Activated T-cell treated with anti-CD3 and anti-CD28 coated beads, Interleukin-2, amount 50 U/mL, for 48 hours (primary cell): ENCODE measurements at regions not wholly inside any gene's neighbourhood (a gene's known extent, or its start where the extent isn't known, plus 50 kb on each side); places are given as distances from the start of the nearest gene placed in this dataset.

Experiments used
- DNase-seq, 2 experiments: peaks; one replicate each; pipeline ENCODE4 v3.0.0-alpha.2; 2020

DNA sequence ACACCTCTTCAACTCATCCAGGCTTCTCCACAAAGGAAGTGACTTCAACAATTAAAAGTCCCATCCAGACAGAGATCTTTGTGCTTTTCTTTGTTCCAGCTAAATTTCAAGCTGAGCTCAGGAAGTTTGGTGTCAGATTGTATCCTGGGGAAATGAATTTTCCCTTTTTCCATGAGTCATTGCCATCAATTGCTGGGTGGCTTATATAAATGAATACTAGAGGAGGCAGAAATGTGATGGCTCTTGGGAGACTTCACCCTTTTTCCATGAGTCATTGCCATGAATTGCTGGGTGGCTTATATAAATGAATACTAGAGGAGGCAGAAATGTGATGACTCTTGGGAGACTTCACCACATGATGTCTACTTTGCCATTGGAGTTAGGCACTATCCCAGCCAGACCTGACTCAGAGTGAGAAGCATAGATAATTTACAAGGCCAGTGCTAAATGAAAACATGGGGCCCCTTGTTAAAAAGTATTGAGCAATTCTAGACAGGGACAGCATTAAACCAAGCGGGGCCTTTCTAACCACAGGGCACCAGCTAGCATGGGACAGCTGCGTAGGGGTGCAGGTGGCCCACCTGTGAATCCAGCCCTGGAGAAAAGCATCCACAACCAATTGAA lies 339.2 kb upstream of the PODXL start:
- no peak for DNase-seq

DNA sequence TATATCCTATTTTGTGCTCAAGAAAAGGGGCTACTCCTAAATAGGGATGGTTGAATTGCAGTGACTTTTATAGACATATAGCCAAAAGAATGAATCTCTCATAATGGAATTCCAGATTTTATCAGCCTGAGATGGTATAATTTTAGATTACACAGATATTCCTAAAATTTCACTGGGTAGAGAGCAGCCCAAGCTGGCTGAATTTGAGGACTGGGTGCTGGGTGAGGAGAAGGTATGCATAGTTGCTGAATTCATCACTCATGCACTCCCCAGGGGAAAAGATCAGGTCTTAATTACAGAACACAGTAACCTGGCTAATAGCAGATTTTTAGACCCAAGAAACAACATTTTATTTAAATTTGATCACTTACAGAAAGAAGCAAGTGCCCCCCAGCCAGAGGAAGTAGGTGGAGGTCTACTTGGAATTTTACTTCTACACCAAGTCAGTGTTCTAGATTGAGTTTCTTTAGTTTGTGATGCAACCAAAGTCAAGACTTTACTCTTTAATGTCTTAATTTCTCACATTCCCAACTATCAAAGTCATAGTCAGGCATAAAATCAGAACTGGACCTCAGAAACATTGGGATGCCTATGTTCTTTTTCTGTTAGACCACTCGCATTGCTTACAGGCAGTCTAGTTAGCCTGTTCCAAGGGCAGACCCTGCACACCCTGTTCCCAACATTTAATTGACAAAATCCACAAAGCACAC lies 337.4 kb upstream of the PODXL start:
- DNase-seq = no peak

DNA sequence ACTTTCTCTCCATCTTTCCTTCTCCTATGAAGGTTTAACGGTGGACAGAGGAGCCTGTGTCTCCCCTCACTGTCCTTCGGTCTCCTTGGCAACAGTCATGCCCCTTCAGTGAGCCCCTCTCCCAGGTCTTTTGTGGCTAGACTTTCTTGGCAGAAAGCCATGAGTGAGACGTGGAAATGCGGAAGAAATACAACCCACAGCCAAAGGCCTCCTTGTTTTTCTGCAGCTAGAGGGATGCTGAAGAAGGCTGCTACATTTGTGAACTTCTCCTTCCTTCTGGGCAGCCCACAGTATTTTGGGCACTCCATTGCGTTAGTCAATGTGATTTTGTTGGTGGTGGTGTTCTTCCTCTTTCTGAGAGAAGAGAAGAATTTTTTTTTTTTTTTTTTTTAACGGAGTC lies 333.7 kb upstream of the PODXL start:
- DNase-seq = no peak

DNA sequence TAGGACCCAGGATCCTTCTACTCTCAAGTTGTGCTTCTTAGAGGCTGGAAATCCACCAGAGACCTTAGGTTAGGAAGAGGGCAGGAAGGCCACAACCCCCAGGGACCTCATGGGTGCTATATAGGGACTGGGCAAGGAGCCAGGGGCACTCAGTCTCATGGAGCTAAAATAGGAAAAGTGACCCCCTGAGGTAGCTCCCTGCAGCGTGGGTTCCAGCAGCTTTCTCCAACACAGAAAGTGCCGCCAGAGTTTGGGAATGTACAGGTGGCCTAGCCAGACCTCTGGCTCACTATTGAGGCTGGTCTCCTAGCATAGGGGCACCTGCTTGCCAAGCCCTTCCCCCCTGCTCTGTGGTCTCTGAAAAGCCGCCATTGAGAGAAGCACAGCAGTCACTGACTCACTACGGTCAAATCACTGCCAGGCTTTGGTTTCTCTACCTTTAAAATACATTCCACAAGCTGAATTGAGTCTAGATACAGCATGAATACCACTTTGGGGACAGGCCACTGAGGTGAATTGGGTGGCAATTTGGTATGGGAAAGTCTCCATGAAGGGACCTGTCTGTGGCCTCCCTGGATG lies 333.2 kb upstream of the PODXL start:
- no peak for DNase-seq

GRCh38 chr7:131883769-131884168 lies 327.3 kb upstream of the PODXL start:
- DNase-seq = no peak

DNA sequence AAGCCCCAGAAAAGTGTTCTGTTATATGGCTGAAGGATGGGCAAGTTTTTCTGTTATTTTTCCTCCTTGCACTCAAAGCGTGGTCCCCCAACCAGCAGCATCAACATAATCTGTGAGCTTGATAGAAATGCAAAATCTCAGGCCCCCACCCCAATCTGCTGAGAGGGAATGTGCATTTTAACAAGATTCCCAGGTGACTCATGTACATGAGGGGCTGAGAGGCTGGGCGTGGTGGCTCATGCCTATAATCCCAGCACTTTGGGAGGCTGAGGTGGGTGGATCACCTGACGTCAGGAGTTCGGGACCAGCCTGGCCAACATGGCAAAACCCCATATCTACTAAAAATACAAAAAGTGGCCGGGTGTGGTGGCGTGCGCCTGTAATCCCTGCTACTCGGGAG lies 326.8 kb upstream of the PODXL start:
- DNase-seq = no peak

DNA sequence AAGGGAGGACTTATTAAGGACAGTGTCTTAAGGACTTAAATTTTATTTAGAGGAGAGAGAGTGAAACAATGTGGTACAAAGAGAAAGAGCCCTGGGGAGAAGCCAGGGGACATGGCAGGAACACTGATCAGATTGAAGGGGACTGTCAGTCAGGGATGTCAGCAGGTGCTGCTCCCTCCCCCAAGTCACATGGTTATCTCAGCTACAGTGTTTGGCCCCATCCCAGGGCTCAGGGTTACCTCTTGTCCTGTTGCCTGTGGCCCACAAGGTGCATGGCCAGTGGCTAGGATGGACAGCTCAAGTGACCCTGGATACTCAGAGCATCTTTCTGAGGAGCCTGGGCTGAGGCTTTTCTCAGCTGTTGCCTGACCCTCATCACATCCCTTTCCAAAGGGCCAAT lies 325.9 kb upstream of the PODXL start:
- DNase-seq = no peak

- DNase-seq = no peak
Measured at GRCh38 chr7:131880078-131880477, 323.6 kb upstream of the PODXL start.

DNA sequence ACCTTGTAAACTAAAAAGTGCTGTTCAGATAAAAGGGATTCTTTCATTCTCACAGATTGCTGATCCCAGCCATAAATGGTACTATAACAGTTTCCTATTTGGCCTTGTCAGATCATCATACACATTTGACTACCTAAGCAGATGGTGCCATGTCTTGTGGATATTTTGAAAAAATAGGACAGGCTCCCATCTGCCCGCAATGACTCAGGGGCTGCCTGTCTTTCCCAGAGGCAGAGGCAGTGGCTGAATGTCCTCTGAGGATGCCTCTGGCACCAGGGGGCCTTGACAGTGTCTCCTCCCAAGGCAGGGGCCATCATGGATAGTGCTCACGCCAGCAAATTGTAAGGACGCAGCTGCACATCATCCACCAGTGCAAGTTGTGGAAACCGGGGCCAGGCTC lies 323.0 kb upstream of the PODXL start:
- DNase-seq = no peak

DNA sequence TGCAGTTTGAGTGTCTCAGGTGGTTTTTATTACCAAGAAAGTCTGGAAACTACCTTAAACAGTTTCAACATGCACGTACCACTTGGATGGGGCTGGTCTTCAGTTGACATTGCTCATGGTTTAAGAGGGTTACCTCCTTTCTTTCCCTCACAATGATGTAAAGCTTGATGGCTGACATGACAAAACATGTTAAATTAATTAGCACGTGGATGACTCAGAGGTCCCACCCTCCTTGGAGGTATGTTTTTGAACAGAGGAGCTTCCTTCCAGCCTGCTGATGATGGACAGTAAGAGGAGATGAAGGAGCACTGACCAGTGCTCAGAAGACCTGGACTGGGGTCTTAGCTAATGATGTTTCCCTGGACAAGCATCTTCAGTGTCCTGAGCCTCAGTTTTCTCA lies 322.3 kb upstream of the PODXL start:
- no peak for DNase-seq

GRCh38 chr7:131873581-131873980 lies 317.2 kb upstream of the PODXL start:
- no peak for DNase-seq

GRCh38 chr7:131869986-131870385 lies 313.6 kb upstream of the PODXL start:
- no peak for DNase-seq

DNA sequence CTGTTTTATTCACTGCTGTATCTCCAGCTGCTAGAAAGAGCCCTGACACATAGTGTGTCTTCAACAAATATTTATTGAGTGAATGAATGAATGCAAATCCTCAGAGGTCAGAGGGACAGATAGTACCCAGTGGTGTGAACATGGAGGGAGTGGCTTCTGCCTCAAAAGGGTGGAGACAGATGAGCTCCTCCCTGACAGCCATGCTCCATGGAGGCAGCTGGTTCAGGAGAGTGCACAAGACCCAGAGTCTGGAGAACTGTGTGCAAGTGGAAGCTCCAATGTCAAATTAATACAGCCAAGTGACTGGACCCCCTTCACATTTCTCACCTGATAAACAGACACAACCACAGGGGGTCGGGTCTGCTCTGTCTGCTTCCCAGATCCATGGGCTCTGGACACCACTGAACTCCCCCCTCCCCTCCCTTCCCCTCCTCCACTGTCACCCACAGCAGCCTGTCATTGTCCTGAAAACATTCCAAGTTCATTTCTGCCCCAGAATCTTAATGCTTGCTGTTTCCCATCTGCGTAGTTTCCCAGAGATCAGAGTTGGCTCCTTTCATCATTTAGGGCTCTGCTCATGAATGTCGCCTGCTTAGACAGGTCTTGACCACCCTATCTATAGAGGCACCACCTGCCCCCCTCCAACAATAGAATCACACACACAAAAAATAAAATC lies 312.9 kb upstream of the PODXL start:
- no peak for DNase-seq

- DNase-seq = no peak
Measured at GRCh38 chr7:131867461-131867860, 311.0 kb upstream of the PODXL start.

DNA sequence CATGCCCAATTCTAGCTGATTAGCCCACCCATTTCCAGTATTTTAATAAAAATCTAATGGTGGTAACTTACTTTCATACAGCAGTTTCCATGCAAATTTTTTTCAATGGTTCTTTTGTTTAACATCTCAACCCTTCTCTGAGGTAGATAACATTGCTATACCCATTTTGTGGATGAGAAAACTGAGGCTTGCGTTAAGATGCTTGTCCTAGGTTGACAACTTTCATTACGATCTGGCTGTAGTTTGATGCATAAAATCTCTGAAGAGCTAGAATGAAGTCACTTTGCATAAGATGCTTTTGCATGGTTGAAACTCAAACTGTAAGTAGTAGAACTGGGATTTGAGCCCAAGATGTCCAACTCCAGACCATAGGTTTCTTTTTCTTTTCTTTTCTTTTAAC lies 309.5 kb upstream of the PODXL start:
- DNase-seq = no peak

DNA sequence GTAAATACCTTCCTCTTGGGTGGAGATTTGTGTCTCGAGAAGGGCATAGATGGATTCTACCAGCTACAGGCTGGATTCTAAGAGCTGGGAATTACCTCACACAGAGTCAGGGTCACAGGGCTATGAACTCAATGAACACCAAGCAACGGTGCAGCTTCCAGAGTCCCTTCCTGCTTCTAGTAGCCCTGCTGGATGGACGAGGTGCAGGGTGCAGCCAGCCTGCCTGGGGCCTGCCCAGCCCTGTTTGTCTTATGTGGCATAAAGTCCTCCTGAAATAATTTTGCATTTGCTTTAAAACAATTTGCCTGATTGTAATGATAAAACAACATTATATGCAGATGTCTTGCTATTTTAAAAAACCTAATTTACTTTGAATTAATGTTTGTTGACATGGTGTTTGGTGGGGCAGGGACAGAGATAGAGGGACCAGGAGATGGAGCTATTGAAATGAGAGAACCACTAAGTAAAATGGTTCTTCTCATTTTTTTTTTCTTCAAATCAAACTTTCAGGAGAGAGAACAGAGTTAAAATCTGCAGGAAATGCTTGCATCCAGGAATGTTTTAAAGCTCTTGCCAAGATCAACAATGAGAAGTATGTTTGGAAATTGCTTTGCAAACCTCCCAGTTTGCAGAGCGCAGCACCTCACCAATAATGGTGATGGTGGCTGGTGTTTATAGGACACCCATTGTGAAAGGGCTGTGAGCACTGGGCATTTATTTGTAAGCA lies 305.4 kb upstream of the PODXL start:
- DNase-seq = no peak

DNA sequence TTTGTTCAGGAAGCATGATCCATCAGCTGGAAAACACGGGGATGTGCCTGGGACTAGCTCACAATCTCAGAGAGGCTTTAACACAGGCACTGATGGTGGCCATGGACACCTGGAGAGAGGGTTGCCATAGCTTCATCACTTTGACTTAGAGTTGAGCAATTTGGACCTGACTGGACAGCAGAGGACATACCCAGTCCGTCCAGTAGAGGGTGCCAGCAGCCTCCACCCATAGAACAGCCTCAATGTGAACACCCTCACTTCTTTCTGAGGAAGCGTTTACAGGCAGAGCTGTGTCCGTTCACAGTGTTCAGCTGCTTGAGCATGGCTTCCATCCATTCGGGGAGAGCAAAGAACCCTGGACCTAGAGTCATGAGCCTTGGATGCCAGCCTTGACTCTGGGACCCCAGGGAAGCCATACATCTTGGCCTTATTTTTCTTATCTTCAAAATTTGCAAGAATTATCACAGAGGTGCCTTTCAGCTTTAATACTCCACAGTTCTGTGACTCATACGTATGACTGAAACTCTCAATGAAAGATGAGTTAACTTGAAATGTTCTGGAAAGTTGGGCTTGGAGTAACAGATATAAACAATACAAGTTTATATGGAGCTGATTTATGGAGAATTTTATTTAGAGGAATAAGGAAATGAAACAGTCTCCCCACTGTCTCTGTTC lies 302.9 kb upstream of the PODXL start:
- peak; percentile 50 to 66 for DNase-seq

DNA sequence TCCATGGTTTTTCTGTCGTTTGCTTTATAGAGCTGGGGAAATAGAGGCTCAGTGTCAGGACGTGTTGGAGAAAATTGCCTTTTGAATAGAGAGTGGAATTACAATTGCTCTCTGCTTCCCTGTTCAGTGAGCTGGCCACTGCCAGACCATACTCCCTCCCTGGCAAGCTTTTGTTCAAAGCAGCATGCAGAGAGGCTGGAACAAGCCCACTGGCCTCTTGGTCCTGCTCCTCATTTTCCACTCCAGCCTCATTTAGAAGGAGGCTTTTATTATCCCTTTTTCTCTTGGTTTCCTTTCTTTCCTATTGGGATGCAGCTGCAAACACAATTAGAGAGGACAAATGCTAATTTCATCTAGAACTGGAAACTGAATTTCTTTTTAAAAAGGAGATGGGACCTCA lies 302.2 kb upstream of the PODXL start:
- no peak for DNase-seq

- no peak for DNase-seq
Measured at GRCh38 chr7:131849472-131849871, 293.0 kb upstream of the PODXL start.

DNA sequence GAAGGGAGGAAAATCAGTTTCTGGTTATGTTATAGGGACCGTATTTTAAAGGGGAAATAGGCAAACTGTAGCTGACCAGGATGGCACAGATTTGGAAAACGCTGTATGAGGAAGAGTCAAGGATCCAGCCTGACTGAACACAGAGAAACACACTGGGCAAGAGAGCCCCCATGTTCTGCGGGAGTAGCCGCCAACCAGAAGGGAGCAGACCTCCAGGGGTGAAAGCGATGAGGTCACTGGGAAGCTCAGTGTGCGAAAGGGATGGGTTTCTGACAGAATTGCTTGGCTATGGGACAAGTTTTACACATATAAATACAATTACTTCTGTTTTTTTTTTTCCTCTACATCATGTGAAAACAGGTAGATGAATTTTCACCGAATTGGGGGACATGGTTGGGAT lies 291.6 kb upstream of the PODXL start:
- no peak for DNase-seq

GRCh38 chr7:131845573-131846314 lies 289.3 kb upstream of the PODXL start:
- no peak for DNase-seq

DNA sequence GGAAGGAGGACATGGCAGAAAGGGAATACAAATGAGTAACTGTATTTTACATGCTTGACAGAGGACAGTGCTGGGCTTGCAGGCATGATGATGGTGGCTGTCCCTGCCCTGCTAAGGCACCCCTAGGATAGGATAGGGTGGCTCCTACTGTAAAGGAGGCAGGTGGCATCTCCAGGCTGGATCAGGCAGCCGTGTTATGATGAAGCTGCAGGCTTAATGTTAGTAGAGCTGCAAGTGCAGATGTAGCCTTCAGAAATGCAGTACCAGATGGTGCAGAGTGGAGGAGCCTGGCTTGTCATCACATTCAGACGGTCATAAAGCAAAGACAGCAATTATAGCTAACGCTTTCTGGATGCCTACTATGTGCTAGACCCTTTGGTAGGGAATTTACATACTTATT lies 287.9 kb upstream of the PODXL start:
- DNase-seq = no peak
